GM21390 (cell line): ENCODE measurements at regions not wholly inside any gene's neighbourhood (a gene's known extent, or its start where the extent isn't known, plus 50 kb on each side); places are given as distances from the start of the nearest gene placed in this dataset.
"Not testable (repeated sequence)": the region's sequence is repeated elsewhere in the genome, so short reads cannot be mapped to it uniquely, and the experiment has no call there.

ENCODE experiments used
- ATAC-seq: cut with Tn5 transposase; IDR thresholded peaks from one replicate; pipeline ENCODE4 v1.9.1; 2021; ENCODE audit not compliant: unreplicated experiment

GRCh38 chr6:170087421-170087780 is 203.5 kb downstream of the DLL1 start:
- ATAC-seq, result not testable (repeated sequence)

- no peak for ATAC-seq
Observed at GRCh38 chr6:170086639-170087420, 204.0 kb downstream of the DLL1 start.

- ATAC-seq, result no peak
Observed at GRCh38 chr6:170085475-170086401, 205.1 kb downstream of the DLL1 start.

- no peak for ATAC-seq
Observed at GRCh38 chr6:170084166-170084730, 206.6 kb downstream of the DLL1 start.

GRCh38 chr6:170083236-170084051 is 207.4 kb downstream of the DLL1 start:
- ATAC-seq, result no peak

GRCh38 chr6:170082531-170083187 is 208.2 kb downstream of the DLL1 start:
- ATAC-seq, result no peak

- no peak for ATAC-seq
Observed at GRCh38 chr6:170082067-170082466, 208.8 kb downstream of the DLL1 start.

GRCh38 chr6:170081556-170081955 is 209.3 kb downstream of the DLL1 start:
- no peak for ATAC-seq

GRCh38 chr6:170080828-170081371 is 210.0 kb downstream of the DLL1 start:
- no peak for ATAC-seq

- ATAC-seq, result no peak
Observed at GRCh38 chr6:170080169-170080827, 210.6 kb downstream of the DLL1 start.

GRCh38 chr6:170076466-170077165 is 214.3 kb downstream of the DLL1 start:
- no peak for ATAC-seq

- no peak for ATAC-seq
Observed at GRCh38 chr6:170075659-170076223, 215.1 kb downstream of the DLL1 start.

- ATAC-seq, result no peak
Observed at GRCh38 chr6:170074907-170075306, 216.0 kb downstream of the DLL1 start.

GRCh38 chr6:170074435-170074834 is 216.4 kb downstream of the DLL1 start:
- no peak for ATAC-seq

- ATAC-seq, result no peak
Observed at GRCh38 chr6:170073846-170074245, 217.0 kb downstream of the DLL1 start.

GRCh38 chr6:170072246-170072645 is 218.6 kb downstream of the DLL1 start:
- no peak for ATAC-seq

- ATAC-seq, result no peak
Observed at GRCh38 chr6:170069611-170070010, 221.3 kb downstream of the DLL1 start.

GRCh38 chr6:170068496-170068895 is 222.4 kb downstream of the DLL1 start:
- no peak for ATAC-seq

GRCh38 chr6:170067923-170068360 is 222.9 kb downstream of the DLL1 start:
- ATAC-seq, result no peak
